ENCODE measurements at regions not wholly inside any gene's neighbourhood (a gene's known extent, or its start where the extent isn't known, plus 50 kb on each side); places are given as distances from the start of the nearest gene placed in this dataset.

DNA sequence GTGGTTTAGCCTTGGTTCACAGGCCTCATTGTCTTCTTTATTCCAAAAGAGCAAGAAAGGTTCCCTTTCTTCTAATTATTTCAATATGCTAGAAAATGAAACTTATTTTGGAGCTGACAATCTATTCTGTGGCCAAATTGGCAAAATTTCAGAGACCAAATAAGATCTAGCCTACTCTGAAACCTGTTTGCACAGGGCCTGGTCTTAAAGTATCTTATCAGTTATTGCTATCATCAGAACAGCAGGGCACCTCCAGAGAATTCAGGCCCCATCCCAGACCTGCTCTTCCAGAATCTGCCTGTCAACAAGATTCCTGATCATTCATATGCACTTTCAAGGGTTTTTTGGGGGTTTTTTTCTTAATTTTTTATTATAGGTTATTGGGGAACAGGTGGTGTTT, 198.7 kb downstream of the ANAPC1 start:
- H3K27me3 ChIP-seq (ENCODE audit: control insufficient read depth, insufficient read depth, low read length), result no peaks in the 10 kb centered on the region
- H3K36me3 ChIP-seq (ENCODE audit: control insufficient read depth, insufficient read depth, low read length), result no peaks in the 10 kb centered on the region
- no peaks in the 10 kb centered on the region for H3K4me1 ChIP-seq (ENCODE audit: control insufficient read depth, insufficient read depth, low read length)
- H3K4me3 ChIP-seq (ENCODE audit: low read length), result no peak overlapping the region
- no peaks in the 10 kb centered on the region for H3K9me3 ChIP-seq (ENCODE audit: control insufficient read depth, low read depth, low read length)
- DNase-seq, result no peak
- no peak overlapping the region for H3K27ac ChIP-seq (ENCODE audit: low read length)

DNA sequence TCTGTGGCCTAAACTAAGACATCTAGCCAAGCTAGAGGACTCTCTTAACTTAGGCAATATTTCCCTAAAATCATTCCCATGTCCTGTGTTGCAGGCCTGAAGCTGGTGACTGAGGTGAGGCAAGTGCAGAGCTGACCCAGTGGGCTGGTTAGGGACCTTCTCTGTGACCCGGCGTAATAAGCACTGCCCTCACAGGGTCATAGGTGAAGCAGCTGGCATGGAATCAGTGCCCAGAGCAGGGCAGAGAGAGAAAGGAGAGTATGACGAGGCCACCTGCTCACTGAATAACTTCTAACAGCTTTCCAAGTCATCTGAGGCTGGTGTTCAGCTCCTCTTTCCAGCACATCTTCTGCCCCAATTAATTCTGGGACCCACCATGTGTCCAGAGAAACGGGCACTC, 197.0 kb downstream of the ANAPC1 start:
- no peaks in the 10 kb centered on the region for H3K27me3 ChIP-seq (ENCODE audit: control insufficient read depth, insufficient read depth, low read length)
- WGBS (ENCODE audit: insufficient coverage, low lambda C conversion rate), result no CpG with 5 or more reads among the region's 4 CpGs

DNA sequence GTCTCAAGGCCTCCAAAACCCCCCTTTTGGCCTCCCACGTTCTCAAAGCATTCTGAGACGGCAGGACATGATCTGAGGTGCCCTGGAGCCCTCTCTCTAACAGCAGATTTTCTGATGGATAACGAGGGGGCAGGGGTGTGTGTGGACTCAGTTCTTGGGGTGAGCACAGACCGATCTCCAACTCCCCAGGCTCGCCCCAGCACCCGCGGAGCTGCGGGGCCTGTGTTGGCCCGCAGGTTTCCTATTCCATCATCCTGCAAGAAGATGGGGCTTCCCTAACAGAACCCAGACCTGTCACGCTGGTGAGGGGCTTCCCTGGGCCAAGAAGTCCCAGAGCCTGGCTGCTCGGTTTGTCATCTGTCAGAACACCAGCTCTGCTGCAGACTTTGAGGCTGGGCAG, 196.1 kb downstream of the ANAPC1 start:
- H3K9me3 ChIP-seq (ENCODE audit: control insufficient read depth, low read depth, low read length), result no peaks in the 10 kb centered on the region
- H3K4me3 ChIP-seq (ENCODE audit: low read length), result no peak overlapping the region
- H3K27ac ChIP-seq (ENCODE audit: low read length), result no peak overlapping the region
- no peaks in the 10 kb centered on the region for H3K4me1 ChIP-seq (ENCODE audit: control insufficient read depth, insufficient read depth, low read length)
- no CpG with 5 or more reads among the region's 11 CpGs for WGBS (ENCODE audit: insufficient coverage, low lambda C conversion rate)
- H3K27me3 ChIP-seq (ENCODE audit: control insufficient read depth, insufficient read depth, low read length), result no peaks in the 10 kb centered on the region
- no peak for DNase-seq
- no peaks in the 10 kb centered on the region for H3K36me3 ChIP-seq (ENCODE audit: control insufficient read depth, insufficient read depth, low read length)

More for the DNA sequence above, 197.0 kb downstream of the ANAPC1 start:
- H3K4me3 ChIP-seq (ENCODE audit: low read length), result no peak overlapping the region
- DNase-seq, result no peak
- H3K9me3 ChIP-seq (ENCODE audit: control insufficient read depth, low read depth, low read length), result no peaks in the 10 kb centered on the region
- H3K36me3 ChIP-seq (ENCODE audit: control insufficient read depth, insufficient read depth, low read length), result no peaks in the 10 kb centered on the region
- H3K4me1 ChIP-seq (ENCODE audit: control insufficient read depth, insufficient read depth, low read length), result no peaks in the 10 kb centered on the region
- H3K27ac ChIP-seq (ENCODE audit: low read length), result no peak overlapping the region

DNA sequence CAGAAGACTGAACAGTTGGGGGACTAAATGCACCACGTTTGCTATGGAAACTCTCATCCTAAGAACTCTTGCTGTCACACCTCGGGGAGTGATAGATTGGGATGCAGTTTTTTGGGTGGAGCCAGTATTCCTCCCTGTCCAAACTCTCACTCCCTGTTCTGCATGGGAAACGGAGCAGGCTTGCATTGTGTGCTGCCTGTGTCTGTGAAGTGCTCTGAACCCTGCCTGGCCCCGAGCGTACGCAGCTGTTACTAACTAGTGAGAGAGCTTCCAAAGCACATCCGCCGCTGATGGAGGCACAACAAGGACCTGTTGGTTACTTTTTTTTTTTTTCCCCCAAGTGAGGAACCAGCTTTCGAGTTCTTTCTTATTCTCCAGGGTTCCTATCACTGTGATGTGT, 195.5 kb downstream of the ANAPC1 start:
- H3K36me3 ChIP-seq (ENCODE audit: control insufficient read depth, insufficient read depth, low read length), result no peaks in the 10 kb centered on the region

DNA sequence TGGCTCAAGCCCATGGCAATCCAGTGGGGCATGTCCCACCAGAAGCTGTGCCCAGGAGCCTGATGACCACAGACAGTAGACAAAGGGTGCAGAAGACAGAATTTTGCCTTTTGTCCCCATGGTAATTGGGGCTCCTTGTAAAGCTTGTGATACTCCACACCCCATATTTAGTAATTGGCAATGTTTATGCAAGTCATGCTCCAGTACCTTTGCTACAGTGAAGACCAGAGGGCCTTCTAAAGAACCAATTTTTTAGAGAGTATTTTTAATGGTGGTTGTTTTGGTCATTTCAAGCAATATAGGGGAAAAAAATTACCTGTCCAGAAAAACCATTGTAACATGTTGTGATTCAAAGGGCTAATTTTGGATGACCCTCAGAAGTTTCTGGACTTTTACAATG, 194.8 kb downstream of the ANAPC1 start:
- Histone ChIP-seq H3K36me3 (ENCODE audit: control insufficient read depth, insufficient read depth, low read length) (no peaks in the 10 kb centered on the region), H3K27me3 (ENCODE audit: control insufficient read depth, insufficient read depth, low read length) (no peaks in the 10 kb centered on the region), H3K4me3 (ENCODE audit: low read length) (no peak overlapping the region), H3K4me1 (ENCODE audit: control insufficient read depth, insufficient read depth, low read length) (no peaks in the 10 kb centered on the region), H3K27ac (ENCODE audit: low read length) (no peak overlapping the region), H3K9me3 (ENCODE audit: control insufficient read depth, low read depth, low read length) (peaks cover 3% of the 10 kb centered on the region)
- DNase-seq, result no peak

More for the DNA sequence above, 195.5 kb downstream of the ANAPC1 start:
- DNase-seq, result no peak
- H3K27me3 ChIP-seq (ENCODE audit: control insufficient read depth, insufficient read depth, low read length), result no peaks in the 10 kb centered on the region
- no peak overlapping the region for H3K27ac ChIP-seq (ENCODE audit: low read length)
- no peaks in the 10 kb centered on the region for H3K9me3 ChIP-seq (ENCODE audit: control insufficient read depth, low read depth, low read length)
- no CpG with 5 or more reads among the region's 9 CpGs for WGBS (ENCODE audit: insufficient coverage, low lambda C conversion rate)
- no peaks in the 10 kb centered on the region for H3K4me1 ChIP-seq (ENCODE audit: control insufficient read depth, insufficient read depth, low read length)
- no peak overlapping the region for H3K4me3 ChIP-seq (ENCODE audit: low read length)

DNA sequence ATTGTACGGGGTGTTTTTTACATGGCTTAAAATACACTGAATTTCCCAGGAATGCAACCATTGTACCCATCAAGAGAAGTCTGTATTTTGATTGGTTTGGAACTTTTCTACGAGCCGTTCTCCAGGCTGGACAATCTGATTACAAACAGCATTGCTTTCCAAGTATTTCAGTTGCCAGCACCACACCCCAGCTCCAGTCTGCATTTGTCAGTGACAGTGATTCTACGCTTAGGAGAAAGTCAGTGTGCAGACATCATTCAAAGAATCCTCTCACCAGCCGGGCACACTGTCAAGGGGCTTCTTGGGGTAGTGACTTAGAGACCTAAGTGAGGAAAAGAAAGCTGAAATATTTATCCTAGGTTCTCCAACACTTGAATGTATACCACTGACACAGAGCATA, 194.1 kb downstream of the ANAPC1 start:
- Histone ChIP-seq H3K27ac (ENCODE audit: low read length) (no peak overlapping the region), H3K4me1 (ENCODE audit: control insufficient read depth, insufficient read depth, low read length) (no peaks in the 10 kb centered on the region), H3K36me3 (ENCODE audit: control insufficient read depth, insufficient read depth, low read length) (no peaks in the 10 kb centered on the region), H3K9me3 (ENCODE audit: control insufficient read depth, low read depth, low read length) (peaks cover 3% of the 10 kb centered on the region), H3K4me3 (ENCODE audit: low read length) (no peak overlapping the region), H3K27me3 (ENCODE audit: control insufficient read depth, insufficient read depth, low read length) (no peaks in the 10 kb centered on the region)
- WGBS (ENCODE audit: insufficient coverage, low lambda C conversion rate), result no CpG with 5 or more reads among the region's 5 CpGs
- no peak for DNase-seq

DNA sequence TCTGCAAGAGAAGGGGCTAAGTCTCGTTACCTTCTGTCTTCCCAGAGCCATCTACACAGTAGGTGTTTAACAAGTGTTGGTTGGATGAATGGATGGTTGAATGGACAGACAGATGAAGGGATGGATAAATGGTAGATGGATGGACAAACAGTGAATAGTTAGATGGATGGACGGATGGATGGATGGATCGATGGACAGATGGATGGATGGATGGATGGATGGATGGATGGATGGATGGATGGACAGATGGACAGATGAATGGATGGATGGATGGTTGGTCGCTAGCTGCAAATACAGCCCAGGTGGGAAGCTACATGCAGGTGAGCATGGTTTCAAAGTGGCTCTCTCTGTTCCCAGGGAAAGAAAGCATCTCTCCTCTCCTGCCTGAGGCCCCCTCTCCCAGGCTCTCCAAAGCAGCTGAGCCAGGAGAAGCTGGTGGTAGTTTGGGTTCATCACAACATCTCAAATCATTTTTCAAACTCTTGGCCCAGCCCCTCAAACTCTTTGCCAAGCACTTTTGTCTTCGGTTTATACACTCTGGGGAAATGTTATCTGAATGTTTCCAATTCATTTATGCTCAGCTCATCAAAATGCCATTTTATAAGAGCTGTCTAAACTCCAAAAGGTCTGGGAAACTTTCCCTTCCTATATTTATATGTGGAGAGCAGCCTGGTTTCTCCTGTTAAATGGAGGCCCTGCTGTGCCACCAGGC, 192.7 kb downstream of the ANAPC1 start:
- peaks cover 3% of the 10 kb centered on the region for H3K9me3 ChIP-seq (ENCODE audit: control insufficient read depth, low read depth, low read length)
- H3K4me1 ChIP-seq (ENCODE audit: control insufficient read depth, insufficient read depth, low read length), result no peaks in the 10 kb centered on the region
- DNase-seq, result no peak
- WGBS (ENCODE audit: insufficient coverage, low lambda C conversion rate), result 73% methylated on average over 3 of the region's 5 CpGs
- H3K4me3 ChIP-seq (ENCODE audit: low read length), result no peak overlapping the region
- H3K27me3 ChIP-seq (ENCODE audit: control insufficient read depth, insufficient read depth, low read length), result no peaks in the 10 kb centered on the region
- H3K27ac ChIP-seq (ENCODE audit: low read length), result no peak overlapping the region
- H3K36me3 ChIP-seq (ENCODE audit: control insufficient read depth, insufficient read depth, low read length), result no peaks in the 10 kb centered on the region

DNA sequence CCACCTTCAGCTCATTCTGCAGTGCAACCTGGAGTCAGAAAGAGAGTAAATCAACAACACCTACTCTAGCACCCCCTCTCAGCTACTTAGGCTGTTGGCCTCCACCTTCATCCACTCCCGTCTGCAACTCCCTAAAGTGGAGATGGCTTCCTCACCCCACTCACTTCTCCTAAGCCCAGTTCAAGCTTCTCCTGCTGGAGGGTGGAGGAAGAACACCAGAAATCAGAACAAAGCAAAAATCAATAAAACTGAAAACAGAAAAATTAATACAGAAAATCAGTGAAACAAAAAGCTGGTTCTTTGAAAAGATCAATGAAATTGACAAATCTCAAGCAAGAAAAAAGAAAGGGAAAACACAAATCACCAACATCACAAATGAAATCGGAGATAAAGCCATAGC, 191.7 kb downstream of the ANAPC1 start:
- Histone ChIP-seq H3K27ac (ENCODE audit: low read length) (no peak overlapping the region), H3K9me3 (ENCODE audit: control insufficient read depth, low read depth, low read length) (peaks cover 3% of the 10 kb centered on the region), H3K4me3 (ENCODE audit: low read length) (no peak overlapping the region), H3K36me3 (ENCODE audit: control insufficient read depth, insufficient read depth, low read length) (no peaks in the 10 kb centered on the region), H3K27me3 (ENCODE audit: control insufficient read depth, insufficient read depth, low read length) (no peaks in the 10 kb centered on the region), H3K4me1 (ENCODE audit: control insufficient read depth, insufficient read depth, low read length) (no peaks in the 10 kb centered on the region)
- DNase-seq, result no peak
- WGBS (ENCODE audit: insufficient coverage, low lambda C conversion rate), result no CpG with 5 or more reads among the region's 2 CpGs

DNA sequence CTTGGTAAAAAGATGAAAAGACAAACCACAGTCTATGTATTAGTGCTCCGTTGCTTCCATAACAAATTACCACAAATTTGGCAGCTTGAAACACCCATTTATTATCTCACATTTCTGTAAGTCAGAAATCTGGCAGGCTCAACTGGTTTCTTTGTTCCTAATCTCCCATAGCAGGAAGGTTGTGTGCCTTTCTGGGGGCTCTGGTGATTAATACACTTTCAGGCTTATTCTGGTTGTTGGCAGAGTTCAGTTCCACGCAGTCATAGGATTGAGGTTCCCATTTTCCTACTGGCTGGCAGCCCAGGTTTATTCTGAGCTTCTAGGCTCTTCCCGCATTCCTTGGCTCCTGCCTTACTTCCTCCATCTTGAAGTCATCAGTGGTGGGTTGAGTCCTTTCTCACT, 189.3 kb downstream of the ANAPC1 start:
- Histone ChIP-seq H3K36me3 (ENCODE audit: control insufficient read depth, insufficient read depth, low read length) (no peaks in the 10 kb centered on the region), H3K27me3 (ENCODE audit: control insufficient read depth, insufficient read depth, low read length) (no peaks in the 10 kb centered on the region), H3K4me1 (ENCODE audit: control insufficient read depth, insufficient read depth, low read length) (peaks cover 12% of the 10 kb centered on the region), H3K27ac (ENCODE audit: low read length) (no peak overlapping the region), H3K9me3 (ENCODE audit: control insufficient read depth, low read depth, low read length) (peaks cover 3% of the 10 kb centered on the region), H3K4me3 (ENCODE audit: low read length) (no peak overlapping the region)
- DNase-seq, result no peak
- WGBS (ENCODE audit: insufficient coverage, low lambda C conversion rate), result no CpG with 5 or more reads among the region's 3 CpGs

DNA sequence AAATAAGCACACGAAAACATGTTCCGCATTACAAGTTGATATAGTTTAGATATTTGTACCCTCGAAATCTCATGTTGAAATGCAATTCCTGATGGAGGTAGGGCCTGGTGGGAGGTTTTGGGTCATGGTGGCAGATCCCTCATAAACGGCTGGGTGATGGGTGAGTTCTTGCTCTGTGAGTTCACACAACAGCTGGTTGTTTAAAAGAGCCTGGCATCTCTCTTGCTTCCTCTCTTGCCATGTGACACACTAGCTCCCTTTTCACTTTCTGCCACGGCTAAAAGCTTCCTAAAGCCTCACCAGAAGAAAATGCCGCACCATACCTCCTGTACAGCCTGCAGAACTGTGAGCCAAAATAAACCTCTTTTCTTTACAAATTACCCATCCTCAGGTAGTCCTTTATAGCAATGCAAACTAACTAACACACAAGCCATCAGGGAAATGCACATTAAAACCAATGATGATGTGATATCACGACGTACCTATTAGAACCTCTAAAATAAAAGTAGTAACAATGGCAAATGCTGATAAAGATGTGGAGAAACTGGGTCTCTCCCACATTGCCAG, 188.5 kb downstream of the ANAPC1 start:
- Histone ChIP-seq H3K36me3 (ENCODE audit: control insufficient read depth, insufficient read depth, low read length) (no peaks in the 10 kb centered on the region), H3K27ac (ENCODE audit: low read length) (no peak overlapping the region), H3K4me3 (ENCODE audit: low read length) (no peak overlapping the region), H3K4me1 (ENCODE audit: control insufficient read depth, insufficient read depth, low read length) (peaks cover 12% of the 10 kb centered on the region), H3K9me3 (ENCODE audit: control insufficient read depth, low read depth, low read length) (peaks cover 3% of the 10 kb centered on the region), H3K27me3 (ENCODE audit: control insufficient read depth, insufficient read depth, low read length) (no peaks in the 10 kb centered on the region)
- no CpG with 5 or more reads among the region's 8 CpGs for WGBS (ENCODE audit: insufficient coverage, low lambda C conversion rate)
- DNase-seq, result no peak

DNA sequence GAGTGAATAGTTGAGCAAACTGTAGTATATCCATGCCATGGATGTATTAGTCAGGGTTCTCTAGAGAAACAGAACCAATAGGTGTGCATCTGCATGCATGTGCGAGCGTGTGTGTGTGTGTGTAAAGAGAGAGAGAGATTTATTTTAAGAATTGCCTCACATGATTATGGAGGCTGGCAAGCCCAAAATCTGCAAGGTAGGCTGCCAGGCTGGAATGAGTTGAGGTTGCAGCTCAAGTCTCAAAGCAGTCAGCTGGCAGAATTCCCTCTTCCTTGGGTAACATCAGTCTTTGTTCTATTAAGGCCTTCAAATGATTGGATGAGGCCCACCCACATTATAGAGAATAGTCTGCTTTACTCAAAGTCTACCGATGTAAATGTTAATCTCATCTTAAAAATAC, 187.8 kb downstream of the ANAPC1 start:
- Histone ChIP-seq H3K27me3 (ENCODE audit: control insufficient read depth, insufficient read depth, low read length) (no peaks in the 10 kb centered on the region), H3K27ac (ENCODE audit: low read length) (no peak overlapping the region), H3K9me3 (ENCODE audit: control insufficient read depth, low read depth, low read length) (peaks cover 3% of the 10 kb centered on the region), H3K4me1 (ENCODE audit: control insufficient read depth, insufficient read depth, low read length) (peaks cover 12% of the 10 kb centered on the region), H3K4me3 (ENCODE audit: low read length) (no peak overlapping the region), H3K36me3 (ENCODE audit: control insufficient read depth, insufficient read depth, low read length) (no peaks in the 10 kb centered on the region)
- no CpG with 5 or more reads among the region's 3 CpGs for WGBS (ENCODE audit: insufficient coverage, low lambda C conversion rate)
- DNase-seq, result no peak
